ENCODE measurements at regions not wholly inside any gene's neighbourhood (a gene's known extent, or its start where the extent isn't known, plus 50 kb on each side); places are given as distances from the start of the nearest gene placed in this dataset.

- H3K4me1 Mint-ChIP-seq, result no peaks in the 10 kb centered on the region
- H3K27ac Mint-ChIP-seq, result no peak overlapping the region
- TF ChIP-seq EZH2 (IDR thresholded peaks at IDR 0.05; ENCODE audit: borderline replicate concordance, insufficient read depth, low read depth, low read length, poor library complexity, severe bottlenecking) (no peak), CTCF (IDR thresholded peaks at IDR 0.05) (no peak)
- H3K9me3 Mint-ChIP-seq (ENCODE audit: insufficient read depth), result no peaks in the 10 kb centered on the region
- Histone ChIP-seq H3K79me2 (ENCODE audit: control insufficient read depth, insufficient read depth, low read length) (no peaks in the 10 kb centered on the region), H3K27ac (ENCODE audit: low read length in 2 of 2) (no peak overlapping the region), H3K27me3 (replicated peaks in 1 of 4; ENCODE audit: control extremely low read depth in 1 of 4, control insufficient read depth in 3 of 4, insufficient read depth in 4 of 4, low read length in 3 of 4) (no peaks in the 10 kb centered on the region), H2AFZ (ENCODE audit: insufficient read depth, low read depth, low read length, poor library complexity, severe bottlenecking) (no peak overlapping the region), H3K36me3 (replicated peaks in 1 of 2; ENCODE audit: control extremely low read depth in 1 of 2, control insufficient read depth in 1 of 2, extremely low read depth in 1 of 2, insufficient read depth in 2 of 2, low read length in 1 of 2) (no peaks in the 10 kb centered on the region), H3K4me2 (replicated peaks; ENCODE audit: low read depth, low read length, poor library complexity, severe bottlenecking) (no peak overlapping the region), H3K9me3 (ENCODE audit: control extremely low read depth in 1 of 3, control insufficient read depth in 2 of 3, insufficient read depth in 1 of 3, low read length in 2 of 3) (peaks cover 0 to 9% (median 0%) of the 10 kb centered on the region in 3 donors), H3K4me1 (ENCODE audit: control insufficient read depth in 2 of 2, insufficient read depth in 2 of 2, low read length in 2 of 2) (no peaks in the 10 kb centered on the region), H3K9ac (ENCODE audit: low read length) (no peak overlapping the region), H4K20me1 (ENCODE audit: control insufficient read depth, insufficient read depth, low read length, poor library complexity, severe bottlenecking) (no peaks in the 10 kb centered on the region), H3K4me3 (ENCODE audit: control extremely low read depth in 1 of 5, extremely low read depth in 1 of 5, insufficient read depth in 1 of 5, low read depth in 2 of 5, low read length in 4 of 5) (no peak overlapping the region)
- no peaks in the 10 kb centered on the region for H3K27me3 Mint-ChIP-seq
- ATAC-seq (ENCODE audit: low read depth), result no peak
- intact Hi-C loops (cut with micrococcal nuclease), result no loop called here
- DNase-seq, result no peak
- CTCF ChIA-PET, result no interaction called here
- no CpG with 5 or more reads among the region's 2 CpGs for WGBS (ENCODE audit: insufficient coverage)
- POLR2A ChIA-PET, result no interaction called here
- H3K4me3 Mint-ChIP-seq, result no peak overlapping the region
Measured at GRCh38 chr4:104365618-104366017, 129.1 kb downstream of the CXXC4 start.

GRCh38 chr4:104353481-104353880 is 141.2 kb downstream of the CXXC4 start:
- ChIA-PET POLR2A (no interaction called here), CTCF (no interaction called here)
- Histone ChIP-seq H3K9ac (ENCODE audit: low read length) (no peak overlapping the region), H3K4me3 (ENCODE audit: control extremely low read depth in 1 of 5, extremely low read depth in 1 of 5, insufficient read depth in 1 of 5, low read depth in 2 of 5, low read length in 4 of 5) (no peak overlapping the region), H3K27me3 (replicated peaks in 1 of 4; ENCODE audit: control extremely low read depth in 1 of 4, control insufficient read depth in 3 of 4, insufficient read depth in 4 of 4, low read length in 3 of 4) (no peaks in the 10 kb centered on the region), H3K9me3 (ENCODE audit: control extremely low read depth in 1 of 3, control insufficient read depth in 2 of 3, insufficient read depth in 1 of 3, low read length in 2 of 3) (peaks cover 0 to 21% (median 4%) of the 10 kb centered on the region in 3 donors), H4K20me1 (ENCODE audit: control insufficient read depth, insufficient read depth, low read length, poor library complexity, severe bottlenecking) (no peaks in the 10 kb centered on the region), H3K27ac (ENCODE audit: low read length in 2 of 2) (no peak overlapping the region), H3K79me2 (ENCODE audit: control insufficient read depth, insufficient read depth, low read length) (no peaks in the 10 kb centered on the region), H3K4me2 (replicated peaks; ENCODE audit: low read depth, low read length, poor library complexity, severe bottlenecking) (no peak overlapping the region), H3K36me3 (replicated peaks in 1 of 2; ENCODE audit: control extremely low read depth in 1 of 2, control insufficient read depth in 1 of 2, extremely low read depth in 1 of 2, insufficient read depth in 2 of 2, low read length in 1 of 2) (no peaks in the 10 kb centered on the region), H3K4me1 (ENCODE audit: control insufficient read depth in 2 of 2, insufficient read depth in 2 of 2, low read length in 2 of 2) (no peaks in the 10 kb centered on the region), H2AFZ (ENCODE audit: insufficient read depth, low read depth, low read length, poor library complexity, severe bottlenecking) (no peak overlapping the region)
- WGBS (ENCODE audit: insufficient coverage), result no CpG with 5 or more reads among the region's 3 CpGs
- no peak overlapping the region for H3K4me3 Mint-ChIP-seq
- H3K27ac Mint-ChIP-seq, result no peak overlapping the region
- TF ChIP-seq EZH2 (IDR thresholded peaks at IDR 0.05; ENCODE audit: borderline replicate concordance, insufficient read depth, low read depth, low read length, poor library complexity, severe bottlenecking), result no peak
- no peak for TF ChIP-seq CTCF (IDR thresholded peaks at IDR 0.05)
- H3K9me3 Mint-ChIP-seq (ENCODE audit: insufficient read depth), result peaks cover 7% of the 10 kb centered on the region
- no peaks in the 10 kb centered on the region for H3K27me3 Mint-ChIP-seq
- DNase-seq (no peak), ATAC-seq (ENCODE audit: low read depth) (no peak)
- intact Hi-C loops (cut with micrococcal nuclease), result no loop called here
- H3K4me1 Mint-ChIP-seq, result no peaks in the 10 kb centered on the region

Data from B cell (primary cell).